H1 (cell line): ENCODE measurements at regions not wholly inside any gene's neighbourhood (a gene's known extent, or its start where the extent isn't known, plus 50 kb on each side); places are given as distances from the start of the nearest gene placed in this dataset.

ENCODE experiments used
- CTCF ChIA-PET: fragments of 300-600 bp; sonication (Branson Sonifier 250); formaldehyde crosslinking; loops from one replicate; lab custom pipeline; 2021; ENCODE audit not compliant: partially characterized antibody; lab: Charles Lee
- POLR2A ChIA-PET: fragments of 300-600 bp; sonication (Branson Sonifier 250); formaldehyde crosslinking; loops from one replicate; lab custom pipeline; 2021; ENCODE audit warnings: inconsistent platforms; ENCODE audit not compliant: partially characterized antibody; lab: Charles Lee
- DNase-seq, 2 experiments: peaks; one replicate each; pipeline versions ENCODE4 v3.0.0 to v3.0.0-alpha.2; 2010 to 2022; ENCODE audit warnings: low spot score in 2 of 2, low read depth in 1 of 2, mixed read lengths in 1 of 2
- FAIRE-seq: peaks from 2 replicates; lab custom pipeline; 2011; peaks lifted over from hg19 to GRCh38; lab: Jason Lieb, UNC
- H2AFZ ChIP-seq: 2 replicates; pipeline ENCODE4 v1.8.1; 2012; ENCODE audit warnings: low read length, inconsistent platforms
- H2AK5ac ChIP-seq: 2 replicates; pipeline ENCODE4 v1.6.1; 2013; ENCODE audit warnings: low read depth, low read length
- H2BK120ac ChIP-seq: replicated peaks from 2 replicates; pipeline ENCODE3; 2013; ENCODE audit warnings: low read depth, low read length, inconsistent platforms
- H2BK12ac ChIP-seq: 2 replicates; pipeline ENCODE4 v1.6.1; 2013; ENCODE audit warnings: low read depth, low read length
- H2BK15ac ChIP-seq: 2 replicates; pipeline ENCODE4 v1.6.1; 2013; ENCODE audit warnings: low read length
- H2BK20ac ChIP-seq: 2 replicates; pipeline ENCODE4 v1.6.1; 2013; ENCODE audit warnings: low read length
- H2BK5ac ChIP-seq: 2 replicates; pipeline ENCODE4 v1.6.1; 2013; ENCODE audit warnings: low read depth, low read length
- H3K14ac ChIP-seq: 2 replicates; pipeline ENCODE4 v1.6.1; 2013; ENCODE audit warnings: inconsistent platforms; ENCODE audit not compliant: insufficient read length
- H3K18ac ChIP-seq: 2 replicates; pipeline ENCODE4 v1.6.1; 2013; ENCODE audit warnings: low read length; ENCODE audit errors: extremely low read depth
- H3K23ac ChIP-seq: 2 replicates; pipeline ENCODE4 v1.6.1; 2013; ENCODE audit warnings: inconsistent platforms; ENCODE audit not compliant: insufficient read length
- H3K23me2 ChIP-seq: 2 replicates; pipeline ENCODE4 v1.6.1; 2013; ENCODE audit warnings: low read depth, low read length
- H3K27ac ChIP-seq: 2 replicates; pipeline ENCODE4 v1.6.1; 2011; ENCODE audit warnings: low read depth, low read length, inconsistent platforms
- H3K27me3 ChIP-seq, 4 experiments: replicated peaks in 1 of 4; 1 replicate in 1 of 4; 2 replicates in 3 of 4; pipeline versions ENCODE4 v1.6.1 to v1.8.1; 2011 to 2013; ENCODE audit warnings: low read length in 3 of 4, mild to moderate bottlenecking in 3 of 4, inconsistent platforms in 2 of 4, mixed read lengths in 2 of 4, moderate library complexity in 1 of 4; ENCODE audit not compliant: control insufficient read depth in 3 of 4, insufficient read depth in 3 of 4; ENCODE audit errors: extremely low read depth in 1 of 4
- H3K36me3 ChIP-seq, 4 experiments: 2 replicates each; pipeline versions ENCODE4 v1.6.1 to v1.8.1; 2011 to 2013; ENCODE audit warnings: mild to moderate bottlenecking in 4 of 4, low read length in 3 of 4, moderate library complexity in 2 of 4, control low read depth in 1 of 4, inconsistent platforms in 1 of 4; ENCODE audit not compliant: insufficient read depth in 4 of 4, control insufficient read depth in 2 of 4
- H3K4ac ChIP-seq: replicated peaks from 2 replicates; pipeline ENCODE3; 2013; ENCODE audit warnings: low read length, low read depth, mixed read lengths, inconsistent platforms; ENCODE audit not compliant: insufficient read length
- H3K4me1 ChIP-seq, 4 experiments: replicated peaks in 1 of 4; 1 replicate in 1 of 4; 2 replicates in 3 of 4; pipeline versions ENCODE4 v1.6.1 to v1.8.1; 2011 to 2013; ENCODE audit warnings: low read length in 3 of 4, inconsistent platforms in 2 of 4, mixed read lengths in 1 of 4; ENCODE audit not compliant: insufficient read depth in 4 of 4, control insufficient read depth in 3 of 4
- H3K4me2 ChIP-seq, 2 experiments: 2 replicates each; pipeline versions ENCODE4 v1.6.1 to v1.8.1; 2011 to 2013; ENCODE audit warnings: low read depth in 2 of 2, low read length in 2 of 2, control low read depth in 1 of 2, inconsistent platforms in 1 of 2, mild to moderate bottlenecking in 1 of 2; ENCODE audit not compliant: insufficient read depth in 1 of 2
- H3K4me3 ChIP-seq, 4 experiments: fragments of 200-600, 300-600 bp in 1 of 4; sonication (generic), shearing (Covaris generic), sonication (Bioruptor Twin) in 1 of 4; 2 replicates each; pipeline versions ENCODE4 v1.5.1 to v1.8.1; 2011 to 2016; ENCODE audit warnings: low read length in 4 of 4, low read depth in 3 of 4, control low read depth in 2 of 4, inconsistent platforms in 2 of 4, mild to moderate bottlenecking in 2 of 4, mixed read lengths in 1 of 4, moderate library complexity in 1 of 4; ENCODE audit not compliant: insufficient read depth in 2 of 4; ENCODE audit errors: extremely low read depth in 1 of 4
- H3K56ac ChIP-seq: replicated peaks from 2 replicates; pipeline ENCODE3; 2013; ENCODE audit warnings: low read depth, mild to moderate bottlenecking, mixed read lengths, low read length, inconsistent platforms; ENCODE audit not compliant: insufficient read length
- H3K79me1 ChIP-seq: 2 replicates; pipeline ENCODE4 v1.6.1; 2013; ENCODE audit warnings: low read depth, low read length, control low read depth
- H3K79me2 ChIP-seq, 2 experiments: 2 replicates each; pipeline versions ENCODE4 v1.6.1 to v1.8.1; 2012 to 2013; ENCODE audit warnings: low read length in 2 of 2, mild to moderate bottlenecking in 2 of 2, inconsistent platforms in 1 of 2; ENCODE audit not compliant: insufficient read depth in 2 of 2, control insufficient read depth in 1 of 2
- H3K9ac ChIP-seq, 4 experiments: replicated peaks in 1 of 4; 1 replicate in 1 of 4; 2 replicates in 3 of 4; pipeline versions ENCODE4 v1.6.1 to v1.8.1; 2011 to 2013; ENCODE audit warnings: low read depth in 3 of 4, low read length in 3 of 4, control low read depth in 2 of 4, mild to moderate bottlenecking in 2 of 4, moderate library complexity in 2 of 4, inconsistent platforms in 1 of 4; ENCODE audit errors: extremely low read depth in 1 of 4
- H3K9me3 ChIP-seq, 2 experiments: 2 replicates each; pipeline versions ENCODE4 v1.6.1 to v1.8.1; 2012 to 2013; ENCODE audit warnings: mild to moderate bottlenecking in 2 of 2, moderate library complexity in 2 of 2, control low read depth in 1 of 2, inconsistent platforms in 1 of 2, low read depth in 1 of 2, low read length in 1 of 2, mixed read lengths in 1 of 2; ENCODE audit not compliant: insufficient read depth in 2 of 2
- H4K20me1 ChIP-seq, 2 experiments: replicated peaks in 1 of 2; 2 replicates each; pipeline versions ENCODE3 to v1.8.1; 2011 to 2013; ENCODE audit warnings: inconsistent platforms in 2 of 2, low read length in 2 of 2, mild to moderate bottlenecking in 1 of 2; ENCODE audit not compliant: insufficient read depth in 2 of 2, control insufficient read depth in 1 of 2
- H4K5ac ChIP-seq: 2 replicates; pipeline ENCODE4 v1.6.1; 2013; ENCODE audit warnings: low read length, low read depth, mixed read lengths, inconsistent platforms; ENCODE audit not compliant: insufficient read length
- H4K8ac ChIP-seq: 2 replicates; pipeline ENCODE4 v1.8.0; 2013; ENCODE audit warnings: mild to moderate bottlenecking, moderate library complexity, low read length, inconsistent platforms; ENCODE audit not compliant: insufficient read depth; ENCODE audit errors: extremely low read depth
- H4K91ac ChIP-seq: replicated peaks from 2 replicates; pipeline ENCODE3; 2013; ENCODE audit warnings: low read length, mixed read lengths, inconsistent platforms; ENCODE audit not compliant: insufficient read length
- CREB1 ChIP-seq: IDR thresholded peaks from 2 replicates; pipeline ENCODE4 v1.6.1; 2012; ENCODE audit warnings: inconsistent platforms
- EGR1 ChIP-seq: IDR thresholded peaks from 2 replicates; pipeline ENCODE4 v1.6.1; 2011; ENCODE audit warnings: low read depth, low read length, borderline replicate concordance
- GABPA ChIP-seq: IDR thresholded peaks from 2 replicates; pipeline ENCODE4 v1.6.1; 2011; ENCODE audit warnings: mild to moderate bottlenecking, low read length, moderate library complexity, borderline replicate concordance; ENCODE audit not compliant: insufficient read depth
- KDM5A ChIP-seq: fragments of 200-600 bp; IDR thresholded peaks from 2 replicates; pipeline ENCODE4 v1.7.1; 2012; ENCODE audit warnings: mild to moderate bottlenecking, low read length, inconsistent platforms, mixed read lengths
- NRF1 ChIP-seq: IDR thresholded peaks from 2 replicates; pipeline ENCODE4 v1.6.1; 2011; ENCODE audit warnings: mild to moderate bottlenecking, low read depth, low read length, improper control_type of control experiment
- POLR2A ChIP-seq, 2 experiments: IDR thresholded peaks; 1 replicate in 1 of 2; 2 replicates in 1 of 2; pipeline ENCODE4 v1.6.1; 2011; ENCODE audit warnings: low read depth in 2 of 2, low read length in 2 of 2, mild to moderate bottlenecking in 2 of 2; ENCODE audit errors: control extremely low read depth in 1 of 2
- POU5F1 ChIP-seq: IDR thresholded peaks from 2 replicates; pipeline ENCODE4 v1.6.1; 2011; ENCODE audit warnings: low read depth, mild to moderate bottlenecking, low read length, moderate library complexity
- RAD21 ChIP-seq, 2 experiments: IDR thresholded peaks in 1 of 2; conservative IDR thresholded peaks in 1 of 2; 2 replicates each; pipeline ENCODE4 v1.6.1; 2011; ENCODE audit warnings: low read depth in 2 of 2, low read length in 2 of 2, improper control_type of control experiment in 1 of 2, inconsistent platforms in 1 of 2, mild to moderate bottlenecking in 1 of 2, moderate library complexity in 1 of 2
- RNF2 ChIP-seq: fragments of 200-900, 300-1000 bp; sonication (generic); IDR thresholded peaks from 2 replicates; pipeline ENCODE4 v1.7.1; 2016; ENCODE audit warnings: borderline replicate concordance, low read depth, mild to moderate bottlenecking, antibody characterized with exemption, low read length; ENCODE audit not compliant: poor library complexity, severe bottlenecking; ENCODE audit errors: missing control alignments
- SP2 ChIP-seq: IDR thresholded peaks from 2 replicates; pipeline ENCODE4 v1.6.1; 2012; ENCODE audit warnings: mild to moderate bottlenecking, low read length, inconsistent platforms
- WGBS, 2 experiments: shearing (Covaris generic) in 1 of 2; methylation state at CpG; one replicate each; pipeline versions ENCODE4 v1.1.6 to v1.1.7; 2013 to 2015; ENCODE audit warnings: low lambda C conversion rate in 2 of 2, mixed read lengths in 2 of 2, inconsistent platforms in 1 of 2, low coverage in 1 of 2, missing lambda C conversion rate in 1 of 2; ENCODE audit not compliant: insufficient replicate concordance in 2 of 2, insufficient coverage in 1 of 2, insufficient read length in 1 of 2; ENCODE audit errors: extremely low coverage in 1 of 2, missing lambda C conversion rate in 1 of 2; 5-methylcytosine and 5-hydroxymethylcytosine counted together
- TF ChIP-seq, protein P1 (sequence below): IDR thresholded peaks from 2 replicates; pipeline ENCODE4 v1.6.1; 2011; ENCODE audit warnings: low read length, improper control_type of control experiment
- TF ChIP-seq, protein P2 (sequence below): IDR thresholded peaks from 2 replicates; pipeline ENCODE4 v1.6.1; 2012; ENCODE audit warnings: inconsistent platforms

DNA sequence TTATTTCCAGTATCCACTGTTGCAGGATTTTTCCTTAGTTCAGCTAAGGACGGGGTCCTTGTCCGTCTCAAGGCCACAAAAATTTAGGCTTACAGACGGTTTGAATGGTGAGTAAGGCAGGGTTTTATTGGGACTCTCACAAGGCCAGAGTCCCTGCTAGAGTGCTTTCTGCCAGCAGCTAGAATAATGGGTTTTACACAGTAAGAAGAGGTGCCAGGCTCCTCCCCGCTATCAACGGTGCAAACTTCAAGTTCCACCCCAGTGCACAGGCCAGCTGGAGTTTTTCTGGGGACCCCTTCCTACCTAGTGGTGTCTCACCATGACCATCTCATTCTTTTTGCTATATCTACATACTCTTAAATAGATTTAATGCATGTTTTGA lies 198.5 kb upstream of the KCTD7 start:
- H3K4me2 ChIP-seq, result no peak overlapping the region
- no peaks in the 10 kb centered on the region for H3K23me2 ChIP-seq
- FAIRE-seq, result no peak
- no peaks in the 10 kb centered on the region for H3K4me1 ChIP-seq
- no peak overlapping the region for H4K8ac ChIP-seq
- no peak overlapping the region for H2BK15ac ChIP-seq
- no peak for DNase-seq
- no peaks in the 10 kb centered on the region for H3K79me2 ChIP-seq
- no peak overlapping the region for H2AK5ac ChIP-seq
- H3K23ac ChIP-seq, result no peak overlapping the region
- no peak overlapping the region for H4K5ac ChIP-seq
- POLR2A ChIA-PET, result no interaction called here
- no peak overlapping the region for H3K14ac ChIP-seq
- H2BK20ac ChIP-seq, result no peak overlapping the region
- no peak overlapping the region for H3K27ac ChIP-seq
- no peak overlapping the region for H3K18ac ChIP-seq
- H3K56ac ChIP-seq, result no peak overlapping the region
- WGBS, 2 experiments, result 93% methylated on average over 5 of the region's 5 CpGs; no CpG with 5 or more reads in 1 of the 2 experiments
- H4K91ac ChIP-seq, result no peak overlapping the region
- no peaks in the 10 kb centered on the region for H4K20me1 ChIP-seq
- H3K36me3 ChIP-seq, result peaks cover 0 to 2% (median 0%) of the 10 kb centered on the region in 4 experiments; a peak in 2 of 8 replicates
- H3K4me3 ChIP-seq, result no peak overlapping the region
- H3K4ac ChIP-seq, result no peak overlapping the region
- H2BK120ac ChIP-seq, result no peak overlapping the region
- H3K9ac ChIP-seq, result no peak overlapping the region
- no peaks in the 10 kb centered on the region for H3K79me1 ChIP-seq
- no peak overlapping the region for H2AFZ ChIP-seq
- no peaks in the 10 kb centered on the region for H3K9me3 ChIP-seq
- TF ChIP-seq SP2, result no peak
- TF ChIP-seq NRF1, result no peak
- TF ChIP-seq, protein P1, sequence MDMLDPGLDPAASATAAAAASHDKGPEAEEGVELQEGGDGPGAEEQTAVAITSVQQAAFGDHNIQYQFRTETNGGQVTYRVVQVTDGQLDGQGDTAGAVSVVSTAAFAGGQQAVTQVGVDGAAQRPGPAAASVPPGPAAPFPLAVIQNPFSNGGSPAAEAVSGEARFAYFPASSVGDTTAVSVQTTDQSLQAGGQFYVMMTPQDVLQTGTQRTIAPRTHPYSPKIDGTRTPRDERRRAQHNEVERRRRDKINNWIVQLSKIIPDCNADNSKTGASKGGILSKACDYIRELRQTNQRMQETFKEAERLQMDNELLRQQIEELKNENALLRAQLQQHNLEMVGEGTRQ, result no peak
- no peak for TF ChIP-seq RNF2
- TF ChIP-seq POU5F1, result no peak
- TF ChIP-seq, protein P2, sequence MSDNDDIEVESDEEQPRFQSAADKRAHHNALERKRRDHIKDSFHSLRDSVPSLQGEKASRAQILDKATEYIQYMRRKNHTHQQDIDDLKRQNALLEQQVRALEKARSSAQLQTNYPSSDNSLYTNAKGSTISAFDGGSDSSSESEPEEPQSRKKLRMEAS, result no peak
- no peak for TF ChIP-seq GABPA
- TF ChIP-seq KDM5A, result no peak
- TF ChIP-seq POLR2A (IDR thresholded peaks at IDR 0.05; ENCODE audit: control extremely low read depth in 1 of 2, low read depth in 2 of 2, low read length in 2 of 2), result no peak
- TF ChIP-seq RAD21 (IDR thresholded peaks at IDR 0.05 in 1 of 2, conservative IDR thresholded peaks at IDR 0.05 in 1 of 2; ENCODE audit: low read depth in 2 of 2, low read length in 2 of 2), result no peak
- TF ChIP-seq CREB1, result no peak
- TF ChIP-seq EGR1, result no peak
- no peak overlapping the region for H2BK12ac ChIP-seq
- H3K27me3 ChIP-seq, result no peaks in the 10 kb centered on the region
- CTCF ChIA-PET, result interaction anchor here (1.2 kb wide), 1 partner anchor 17 kb away, joined by 3 read pairs; no protein-coding TSS in a partner anchor
- H2BK5ac ChIP-seq, result no peak overlapping the region
